Lower leg skin (tissue), 3 donors: ENCODE measurements at regions not wholly inside any gene's neighbourhood (a gene's known extent, or its start where the extent isn't known, plus 50 kb on each side); places are given as distances from the start of the nearest gene placed in this dataset.

ENCODE experiments used
- POLR2A ChIP-seq, 2 donors: fragments of 450-650 bp; IDR thresholded peaks; one replicate each; pipeline ENCODE4 v1.6.1; 2016 to 2017; ENCODE audit warnings: antibody characterized with exemption in 2 of 2, mild to moderate bottlenecking in 1 of 2, moderate library complexity in 1 of 2
- TF ChIP-seq, protein P1 (sequence below), 3 donors: fragments of 450-650 bp; IDR thresholded peaks; one replicate each; pipeline ENCODE4 v1.5.1; 2016; ENCODE audit warnings: antibody characterized with exemption in 3 of 3, mild to moderate bottlenecking in 3 of 3, moderate library complexity in 2 of 3

DNA sequence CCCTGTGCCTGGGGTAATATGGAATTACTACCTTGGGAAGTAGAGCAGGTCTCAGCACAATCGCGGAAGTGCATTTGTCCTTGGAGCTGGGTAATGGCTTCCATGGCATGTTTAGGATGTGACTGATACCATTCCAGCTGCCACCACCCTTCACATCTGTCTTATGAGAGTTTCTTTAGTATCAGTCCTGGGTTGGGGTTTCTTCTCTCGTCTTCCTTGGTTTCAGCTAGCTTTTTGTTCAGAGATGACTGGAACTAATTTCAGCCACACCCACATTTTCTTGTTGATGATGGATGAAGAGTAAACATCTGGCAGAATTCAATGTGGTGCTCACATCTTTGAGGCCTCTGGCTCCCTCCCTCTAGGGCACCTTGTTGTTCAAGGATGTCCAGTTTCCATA lies 212.9 kb upstream of the SOX21 start:
- TF ChIP-seq POLR2A (IDR thresholded peaks at IDR 0.05), result no peak
- TF ChIP-seq, protein P1, sequence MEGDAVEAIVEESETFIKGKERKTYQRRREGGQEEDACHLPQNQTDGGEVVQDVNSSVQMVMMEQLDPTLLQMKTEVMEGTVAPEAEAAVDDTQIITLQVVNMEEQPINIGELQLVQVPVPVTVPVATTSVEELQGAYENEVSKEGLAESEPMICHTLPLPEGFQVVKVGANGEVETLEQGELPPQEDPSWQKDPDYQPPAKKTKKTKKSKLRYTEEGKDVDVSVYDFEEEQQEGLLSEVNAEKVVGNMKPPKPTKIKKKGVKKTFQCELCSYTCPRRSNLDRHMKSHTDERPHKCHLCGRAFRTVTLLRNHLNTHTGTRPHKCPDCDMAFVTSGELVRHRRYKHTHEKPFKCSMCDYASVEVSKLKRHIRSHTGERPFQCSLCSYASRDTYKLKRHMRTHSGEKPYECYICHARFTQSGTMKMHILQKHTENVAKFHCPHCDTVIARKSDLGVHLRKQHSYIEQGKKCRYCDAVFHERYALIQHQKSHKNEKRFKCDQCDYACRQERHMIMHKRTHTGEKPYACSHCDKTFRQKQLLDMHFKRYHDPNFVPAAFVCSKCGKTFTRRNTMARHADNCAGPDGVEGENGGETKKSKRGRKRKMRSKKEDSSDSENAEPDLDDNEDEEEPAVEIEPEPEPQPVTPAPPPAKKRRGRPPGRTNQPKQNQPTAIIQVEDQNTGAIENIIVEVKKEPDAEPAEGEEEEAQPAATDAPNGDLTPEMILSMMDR (IDR thresholded peaks at IDR 0.05), result no peak
